Colonic mucosa (tissue), 4 donors: ENCODE measurements at regions not wholly inside any gene's neighbourhood (a gene's known extent, or its start where the extent isn't known, plus 50 kb on each side); places are given as distances from the start of the nearest gene placed in this dataset.

Experiments used
- DNase-seq: peaks from one replicate; pipeline ENCODE4 v3.0.0-alpha.2; 2020
- H3K27ac ChIP-seq: fragments of 200-600 bp; one replicate; pipeline ENCODE4 v1.8.0; 2021
- H3K27me3 ChIP-seq: fragments of 200-600 bp; one replicate; pipeline ENCODE4 v1.8.0; 2021
- H3K36me3 ChIP-seq: fragments of 200-600 bp; one replicate; pipeline ENCODE4 v1.8.0; 2021
- H3K4me1 ChIP-seq: fragments of 200-600 bp; one replicate; pipeline ENCODE4 v1.8.0; 2021; ENCODE audit warnings: mild to moderate bottlenecking
- H3K4me3 ChIP-seq: fragments of 200-600 bp; one replicate; pipeline ENCODE4 v1.8.0; 2021
- H3K9ac ChIP-seq, 2 donors: one replicate each; pipeline ENCODE4 v1.7.0; 2013; ENCODE audit warnings: control low read depth in 2 of 2, low read depth in 2 of 2, low read length in 2 of 2
- H3K9me3 ChIP-seq: fragments of 200-600 bp; one replicate; pipeline ENCODE4 v1.8.0; 2021
- CTCF ChIP-seq: fragments of 200-600 bp; IDR thresholded peaks from one replicate; pipeline ENCODE4 v1.8.0; 2022; ENCODE audit warnings: antibody characterized with exemption, mild to moderate bottlenecking
- intact Hi-C: fragments of 100-400 bp; cut with DNase I; formaldehyde crosslinking; loops from one replicate; pipeline ENCODE4 v1.14.1; 2022
- donor health status: healthy.
- donor health status: DM: no; HTN: no; CAD: no.
- donor health status: DM: no; HTN: no; CAD: no.

GRCh38 chr5:3024554-3024953, 273.1 kb upstream of the IRX2 start:
- Histone ChIP-seq H3K36me3 (no peaks in the 10 kb centered on the region), H3K9ac (no peak overlapping the region), H3K4me3 (no peak overlapping the region), H3K27ac (no peak overlapping the region), H3K9me3 (no peaks in the 10 kb centered on the region), H3K27me3 (no peaks in the 10 kb centered on the region), H3K4me1 (no peaks in the 10 kb centered on the region)
- intact Hi-C loops = no loop called here
- DNase-seq = no peak
- TF ChIP-seq CTCF = no peak

GRCh38 chr5:3024126-3024525, 272.6 kb upstream of the IRX2 start:
- no peak for TF ChIP-seq CTCF
- intact Hi-C loops = no loop called here
- DNase-seq = no peak
- Histone ChIP-seq H3K36me3 (no peaks in the 10 kb centered on the region), H3K4me3 (no peak overlapping the region), H3K27ac (no peak overlapping the region), H3K9me3 (no peaks in the 10 kb centered on the region), H3K9ac (no peak overlapping the region), H3K27me3 (no peaks in the 10 kb centered on the region), H3K4me1 (no peaks in the 10 kb centered on the region)

- no peaks in the 10 kb centered on the region for H3K4me1 ChIP-seq
- no peaks in the 10 kb centered on the region for H3K36me3 ChIP-seq
- TF ChIP-seq CTCF = no peak
- no peak overlapping the region for H3K4me3 ChIP-seq
- DNase-seq = no peak
- H3K27ac ChIP-seq = no peak overlapping the region
- no peaks in the 10 kb centered on the region for H3K27me3 ChIP-seq
- H3K9ac ChIP-seq = no peak overlapping the region
- no peaks in the 10 kb centered on the region for H3K9me3 ChIP-seq
- intact Hi-C loops = no loop called here
These were observed 272.2 kb upstream of the IRX2 start for GRCh38 chr5:3023656-3024055.

GRCh38 chr5:3022665-3023064, 271.2 kb upstream of the IRX2 start:
- H3K4me3 ChIP-seq = no peak overlapping the region
- DNase-seq = no peak
- no peaks in the 10 kb centered on the region for H3K27me3 ChIP-seq
- H3K9me3 ChIP-seq = no peaks in the 10 kb centered on the region
- no peaks in the 10 kb centered on the region for H3K4me1 ChIP-seq
- no peak for TF ChIP-seq CTCF
- intact Hi-C loops = no loop called here
- H3K9ac ChIP-seq = no peak overlapping the region
- H3K27ac ChIP-seq = no peak overlapping the region
- no peaks in the 10 kb centered on the region for H3K36me3 ChIP-seq

GRCh38 chr5:3020426-3020825, 268.9 kb upstream of the IRX2 start:
- intact Hi-C loops = no loop called here
- H3K27ac ChIP-seq = no peak overlapping the region
- no peak for TF ChIP-seq CTCF
- peaks cover 3% of the 10 kb centered on the region for H3K9me3 ChIP-seq
- H3K36me3 ChIP-seq = no peaks in the 10 kb centered on the region
- H3K27me3 ChIP-seq = no peaks in the 10 kb centered on the region
- no peak overlapping the region for H3K9ac ChIP-seq
- no peak for DNase-seq
- no peaks in the 10 kb centered on the region for H3K4me1 ChIP-seq
- H3K4me3 ChIP-seq = no peak overlapping the region

- intact Hi-C loops = loop anchor here (10.0 kb wide), 1 partner anchor 516 kb away; no protein-coding TSS in a partner anchor
- TF ChIP-seq CTCF = no peak
- DNase-seq = no peak
- Histone ChIP-seq H3K9ac (no peak overlapping the region), H3K4me1 (no peaks in the 10 kb centered on the region), H3K9me3 (peaks cover 3% of the 10 kb centered on the region), H3K4me3 (no peak overlapping the region), H3K36me3 (no peaks in the 10 kb centered on the region), H3K27ac (no peak overlapping the region), H3K27me3 (no peaks in the 10 kb centered on the region)
These were observed 267.6 kb upstream of the IRX2 start for GRCh38 chr5:3019045-3019444.
